HEK293T (cell line): ENCODE measurements at regions not wholly inside any gene's neighbourhood (a gene's known extent, or its start where the extent isn't known, plus 50 kb on each side); places are given as distances from the start of the nearest gene placed in this dataset.

Experiments used
- ARNT ChIP-seq: fragments of 450-650 bp; IDR thresholded peaks from 2 replicates; pipeline ENCODE4 v1.6.1; 2017; ENCODE audit warnings: mild to moderate bottlenecking
- ELF4 ChIP-seq: fragments of 450-650 bp; IDR thresholded peaks from 2 replicates; pipeline ENCODE4 v1.6.1; 2017; ENCODE audit warnings: antibody characterized with exemption
- SP1 ChIP-seq: fragments of 450-650 bp; IDR thresholded peaks from 2 replicates; pipeline ENCODE4 v1.6.1; 2017
- TARDBP ChIP-seq: fragments of 450-650 bp; IDR thresholded peaks from 2 replicates; pipeline ENCODE4 v1.6.1; 2016

GRCh38 chr6:148086386-148086785, 256.3 kb upstream of the SASH1 start:
- TF ChIP-seq SP1 = no peak
- TF ChIP-seq ELF4 = no peak
- TF ChIP-seq TARDBP = no peak
- no peak for TF ChIP-seq ARNT
